ENCODE measurements at regions not wholly inside any gene's neighbourhood (a gene's known extent, or its start where the extent isn't known, plus 50 kb on each side); places are given as distances from the start of the nearest gene placed in this dataset.

DNA sequence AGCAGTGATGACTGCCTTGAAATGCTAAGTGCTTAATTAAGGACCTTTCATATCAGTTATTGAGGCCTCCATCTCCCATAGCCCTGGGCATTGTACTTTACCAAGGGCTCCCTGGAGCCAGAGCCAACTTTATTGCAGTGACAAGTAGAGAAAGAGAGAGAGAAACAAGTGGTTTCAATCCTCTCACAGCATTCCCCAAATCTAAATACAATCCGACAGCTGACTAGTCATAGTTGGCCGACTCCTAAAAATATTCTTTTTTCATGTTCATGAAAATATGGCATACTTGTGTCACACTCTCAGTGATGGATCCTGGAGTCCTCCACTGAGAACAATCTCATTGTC, 127.0 kb upstream of the TFAP2D start:
- in situ Hi-C loops (cut with HindIII; ENCODE audit: low pct_unique_long_range_greater_than_20kb, low sequenced_read_pairs): no loop called here
- POLR2A ChIA-PET: no interaction called here
- DNase-seq (ENCODE audit: low read depth, low spot score): no peak

DNA sequence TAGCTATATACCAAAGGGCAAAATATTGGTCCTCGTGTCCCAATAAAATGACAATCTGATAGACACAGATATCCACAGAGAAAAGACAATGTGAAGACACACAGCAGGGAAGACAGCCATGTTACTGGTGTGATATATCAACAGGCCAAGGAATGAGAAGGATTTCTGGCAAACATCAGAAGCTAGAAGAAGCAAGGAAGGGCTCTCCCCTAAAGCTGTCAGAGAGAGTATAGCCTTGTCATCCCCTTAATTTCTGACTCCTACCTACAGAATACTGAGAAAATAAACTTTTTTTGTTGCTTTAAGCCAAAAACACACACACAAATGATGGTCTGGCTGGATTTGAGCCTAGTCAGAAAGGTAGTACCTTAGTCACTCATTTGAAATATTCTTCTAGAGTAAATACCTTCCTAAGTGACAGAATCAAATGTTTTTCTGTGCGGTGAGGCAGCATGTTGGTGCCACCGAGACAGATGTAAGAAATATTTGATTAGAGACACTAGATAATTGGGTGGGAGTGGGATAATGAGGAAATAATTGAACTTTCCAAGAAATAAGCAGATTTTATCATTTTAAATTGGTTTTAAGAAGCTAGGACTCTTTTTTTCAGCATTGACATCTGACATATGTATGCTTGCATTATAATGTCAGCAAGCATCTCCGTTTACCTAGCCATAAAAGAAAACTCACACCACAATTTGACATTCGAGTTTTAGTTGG, 123.4 kb upstream of the TFAP2D start:
- no peaks in the 10 kb centered on the region for H3K36me3 ChIP-seq (ENCODE audit: control insufficient read depth, insufficient read depth, low read length)
- TF ChIP-seq, protein P1, sequence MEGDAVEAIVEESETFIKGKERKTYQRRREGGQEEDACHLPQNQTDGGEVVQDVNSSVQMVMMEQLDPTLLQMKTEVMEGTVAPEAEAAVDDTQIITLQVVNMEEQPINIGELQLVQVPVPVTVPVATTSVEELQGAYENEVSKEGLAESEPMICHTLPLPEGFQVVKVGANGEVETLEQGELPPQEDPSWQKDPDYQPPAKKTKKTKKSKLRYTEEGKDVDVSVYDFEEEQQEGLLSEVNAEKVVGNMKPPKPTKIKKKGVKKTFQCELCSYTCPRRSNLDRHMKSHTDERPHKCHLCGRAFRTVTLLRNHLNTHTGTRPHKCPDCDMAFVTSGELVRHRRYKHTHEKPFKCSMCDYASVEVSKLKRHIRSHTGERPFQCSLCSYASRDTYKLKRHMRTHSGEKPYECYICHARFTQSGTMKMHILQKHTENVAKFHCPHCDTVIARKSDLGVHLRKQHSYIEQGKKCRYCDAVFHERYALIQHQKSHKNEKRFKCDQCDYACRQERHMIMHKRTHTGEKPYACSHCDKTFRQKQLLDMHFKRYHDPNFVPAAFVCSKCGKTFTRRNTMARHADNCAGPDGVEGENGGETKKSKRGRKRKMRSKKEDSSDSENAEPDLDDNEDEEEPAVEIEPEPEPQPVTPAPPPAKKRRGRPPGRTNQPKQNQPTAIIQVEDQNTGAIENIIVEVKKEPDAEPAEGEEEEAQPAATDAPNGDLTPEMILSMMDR (IDR thresholded peaks at IDR 0.05): no peak
- TF ChIP-seq, protein P2, sequence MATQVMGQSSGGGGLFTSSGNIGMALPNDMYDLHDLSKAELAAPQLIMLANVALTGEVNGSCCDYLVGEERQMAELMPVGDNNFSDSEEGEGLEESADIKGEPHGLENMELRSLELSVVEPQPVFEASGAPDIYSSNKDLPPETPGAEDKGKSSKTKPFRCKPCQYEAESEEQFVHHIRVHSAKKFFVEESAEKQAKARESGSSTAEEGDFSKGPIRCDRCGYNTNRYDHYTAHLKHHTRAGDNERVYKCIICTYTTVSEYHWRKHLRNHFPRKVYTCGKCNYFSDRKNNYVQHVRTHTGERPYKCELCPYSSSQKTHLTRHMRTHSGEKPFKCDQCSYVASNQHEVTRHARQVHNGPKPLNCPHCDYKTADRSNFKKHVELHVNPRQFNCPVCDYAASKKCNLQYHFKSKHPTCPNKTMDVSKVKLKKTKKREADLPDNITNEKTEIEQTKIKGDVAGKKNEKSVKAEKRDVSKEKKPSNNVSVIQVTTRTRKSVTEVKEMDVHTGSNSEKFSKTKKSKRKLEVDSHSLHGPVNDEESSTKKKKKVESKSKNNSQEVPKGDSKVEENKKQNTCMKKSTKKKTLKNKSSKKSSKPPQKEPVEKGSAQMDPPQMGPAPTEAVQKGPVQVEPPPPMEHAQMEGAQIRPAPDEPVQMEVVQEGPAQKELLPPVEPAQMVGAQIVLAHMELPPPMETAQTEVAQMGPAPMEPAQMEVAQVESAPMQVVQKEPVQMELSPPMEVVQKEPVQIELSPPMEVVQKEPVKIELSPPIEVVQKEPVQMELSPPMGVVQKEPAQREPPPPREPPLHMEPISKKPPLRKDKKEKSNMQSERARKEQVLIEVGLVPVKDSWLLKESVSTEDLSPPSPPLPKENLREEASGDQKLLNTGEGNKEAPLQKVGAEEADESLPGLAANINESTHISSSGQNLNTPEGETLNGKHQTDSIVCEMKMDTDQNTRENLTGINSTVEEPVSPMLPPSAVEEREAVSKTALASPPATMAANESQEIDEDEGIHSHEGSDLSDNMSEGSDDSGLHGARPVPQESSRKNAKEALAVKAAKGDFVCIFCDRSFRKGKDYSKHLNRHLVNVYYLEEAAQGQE (IDR thresholded peaks at IDR 0.05; ENCODE audit: insufficient read depth in 1 of 2, low read depth in 2 of 2, low read length in 1 of 2): no peak
- TF ChIP-seq SIN3A (IDR thresholded peaks at IDR 0.05; ENCODE audit: borderline replicate concordance, insufficient read depth, low read depth, low read length): no peak
- TF ChIP-seq POLR2AphosphoS5 (IDR thresholded peaks at IDR 0.05; ENCODE audit: low read depth, low read length): no peak
- TF ChIP-seq TCF7L2 (IDR thresholded peaks at IDR 0.05; ENCODE audit: low read depth, low read length): no peak
- no peak for DNase-seq (ENCODE audit: low read depth, low spot score)
- H3K4me1 ChIP-seq (ENCODE audit: control insufficient read depth, insufficient read depth, low read length): no peaks in the 10 kb centered on the region
- in situ Hi-C loops (cut with HindIII; ENCODE audit: low pct_unique_long_range_greater_than_20kb, low sequenced_read_pairs) (no loop called here), intact Hi-C loops (cut with micrococcal nuclease; ENCODE audit: unreplicated experiment) (no loop called here)
- no peak for ATAC-seq
- no TSS peak for BruUV-seq (replicated peaks)
- ChIA-PET POLR2A (no interaction called here), CTCF (no interaction called here)
- H3K9me3 ChIP-seq (ENCODE audit: control insufficient read depth, insufficient read depth, low read depth, low read length): no peaks in the 10 kb centered on the region
- no peaks in the 10 kb centered on the region for H3K27me3 ChIP-seq (ENCODE audit: control insufficient read depth, insufficient read depth, low read length)
- H3K27ac ChIP-seq (ENCODE audit: low read length): no peak overlapping the region
- H3K4me3 ChIP-seq (ENCODE audit: low read depth in 2 of 2, low read length in 2 of 2): no peak overlapping the region

More for the DNA sequence above, 127.0 kb upstream of the TFAP2D start:
- Histone ChIP-seq H3K4me3 (ENCODE audit: low read depth in 2 of 2, low read length in 2 of 2) (no peak overlapping the region), H3K4me1 (ENCODE audit: control insufficient read depth, insufficient read depth, low read length) (no peaks in the 10 kb centered on the region), H3K9me3 (ENCODE audit: control insufficient read depth, insufficient read depth, low read depth, low read length) (no peaks in the 10 kb centered on the region), H3K27ac (ENCODE audit: low read length) (no peak overlapping the region), H3K36me3 (ENCODE audit: control insufficient read depth, insufficient read depth, low read length) (no peaks in the 10 kb centered on the region), H3K27me3 (ENCODE audit: control insufficient read depth, insufficient read depth, low read length) (no peaks in the 10 kb centered on the region)
- ATAC-seq: no peak
- intact Hi-C loops (cut with micrococcal nuclease; ENCODE audit: unreplicated experiment): no loop called here
- CTCF ChIA-PET: no interaction called here
- TF ChIP-seq TCF7L2 (IDR thresholded peaks at IDR 0.05; ENCODE audit: low read depth, low read length): no peak
- TF ChIP-seq, protein P1 (IDR thresholded peaks at IDR 0.05): no peak
- TF ChIP-seq, protein P2 (IDR thresholded peaks at IDR 0.05; ENCODE audit: insufficient read depth in 1 of 2, low read depth in 2 of 2, low read length in 1 of 2): no peak
- no peak for TF ChIP-seq POLR2AphosphoS5 (IDR thresholded peaks at IDR 0.05; ENCODE audit: low read depth, low read length)
- no peak for TF ChIP-seq SIN3A (IDR thresholded peaks at IDR 0.05; ENCODE audit: borderline replicate concordance, insufficient read depth, low read depth, low read length)
- no TSS peak for BruUV-seq (replicated peaks)
